Tibial artery (tissue), 4 donors: ENCODE measurements at regions not wholly inside any gene's neighbourhood (a gene's known extent, or its start where the extent isn't known, plus 50 kb on each side); places are given as distances from the start of the nearest gene placed in this dataset.

Source experiments
- DNase-seq, 2 donors: peaks; one replicate each; pipeline ENCODE4 v3.0.0-alpha.2; 2019
- H3K27ac ChIP-seq, 2 donors: fragments of 200-600 bp; sonication (generic) in 1 of 2; 1 replicate in 1 of 2; 2 replicates in 1 of 2; pipeline ENCODE4 v1.5.1; 2018 to 2019; ENCODE audit warnings: mild to moderate bottlenecking in 1 of 2
- H3K27me3 ChIP-seq, 2 donors: fragments of 200-600 bp; sonication (generic) in 1 of 2; one replicate each; pipeline versions ENCODE4 v1.5.1 to v1.6.0; 2016 to 2019
- H3K36me3 ChIP-seq, 3 donors: fragments of 200-600 bp; sonication (generic) in 2 of 3; one replicate each; pipeline ENCODE4 v1.5.1; 2016 to 2019; ENCODE audit warnings: mild to moderate bottlenecking in 2 of 3
- H3K4me1 ChIP-seq, 4 donors: fragments of 200-600 bp; sonication (generic) in 2 of 4; 1 replicate in 3 of 4; 2 replicates in 1 of 4; pipeline ENCODE4 v1.5.1; 2016 to 2019
- H3K4me3 ChIP-seq, 2 donors: fragments of 200-600 bp; sonication (generic) in 1 of 2; 1 replicate in 1 of 2; 2 replicates in 1 of 2; pipeline ENCODE4 v1.5.1; 2018 to 2019; ENCODE audit warnings: mild to moderate bottlenecking in 2 of 2
- H3K9me3 ChIP-seq, 3 donors: fragments of 200-600 bp; sonication (generic) in 1 of 3; one replicate each; pipeline ENCODE4 v1.5.1; 2016 to 2019
- intact Hi-C: fragments of 100-400 bp; cut with DNase I; formaldehyde crosslinking; loops from one replicate; pipeline ENCODE4 v1.15.0; 2023; ENCODE audit warnings: low total_unique reads
- TF ChIP-seq, protein P1 (sequence below), 2 experiments: fragments of 200-600 bp in 1 of 2; fragments of 450-650 bp in 1 of 2; IDR thresholded peaks; one replicate each; pipeline ENCODE4 v1.5.1; 2017 to 2019; ENCODE audit warnings: antibody characterized with exemption in 2 of 2, mild to moderate bottlenecking in 1 of 2, moderate library complexity in 1 of 2

DNA sequence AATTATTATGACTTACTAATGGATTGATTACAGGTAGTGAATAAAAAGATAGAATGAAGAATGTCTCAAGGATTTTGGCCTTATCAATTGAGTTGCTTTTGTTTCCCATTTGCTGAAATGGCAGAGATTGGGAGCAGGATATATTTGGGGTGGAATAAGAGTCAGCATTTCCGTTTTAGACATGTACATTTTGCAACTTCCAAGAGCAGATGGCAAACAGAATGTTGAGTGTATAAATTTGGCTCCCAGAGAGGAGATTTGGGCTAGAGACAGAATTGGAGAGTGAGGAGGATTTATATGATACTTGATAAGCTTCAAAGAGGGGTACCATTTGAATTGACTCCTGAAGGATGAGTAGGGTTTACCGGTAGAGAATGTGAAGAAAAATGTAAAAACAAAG lies 437.9 kb upstream of the PAPPA start:
- no peak for DNase-seq
- Histone ChIP-seq H3K4me3 (no peak overlapping the region), H3K9me3 (no peaks in the 10 kb centered on the region), H3K4me1 (peaks cover 0 to 12% (median 0%) of the 10 kb centered on the region in 4 donors), H3K27ac (no peak overlapping the region), H3K36me3 (no peaks in the 10 kb centered on the region), H3K27me3 (no peaks in the 10 kb centered on the region)
- TF ChIP-seq, protein P1, sequence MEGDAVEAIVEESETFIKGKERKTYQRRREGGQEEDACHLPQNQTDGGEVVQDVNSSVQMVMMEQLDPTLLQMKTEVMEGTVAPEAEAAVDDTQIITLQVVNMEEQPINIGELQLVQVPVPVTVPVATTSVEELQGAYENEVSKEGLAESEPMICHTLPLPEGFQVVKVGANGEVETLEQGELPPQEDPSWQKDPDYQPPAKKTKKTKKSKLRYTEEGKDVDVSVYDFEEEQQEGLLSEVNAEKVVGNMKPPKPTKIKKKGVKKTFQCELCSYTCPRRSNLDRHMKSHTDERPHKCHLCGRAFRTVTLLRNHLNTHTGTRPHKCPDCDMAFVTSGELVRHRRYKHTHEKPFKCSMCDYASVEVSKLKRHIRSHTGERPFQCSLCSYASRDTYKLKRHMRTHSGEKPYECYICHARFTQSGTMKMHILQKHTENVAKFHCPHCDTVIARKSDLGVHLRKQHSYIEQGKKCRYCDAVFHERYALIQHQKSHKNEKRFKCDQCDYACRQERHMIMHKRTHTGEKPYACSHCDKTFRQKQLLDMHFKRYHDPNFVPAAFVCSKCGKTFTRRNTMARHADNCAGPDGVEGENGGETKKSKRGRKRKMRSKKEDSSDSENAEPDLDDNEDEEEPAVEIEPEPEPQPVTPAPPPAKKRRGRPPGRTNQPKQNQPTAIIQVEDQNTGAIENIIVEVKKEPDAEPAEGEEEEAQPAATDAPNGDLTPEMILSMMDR (IDR thresholded peaks at IDR 0.05): no peak
- intact Hi-C loops: no loop called here

DNA sequence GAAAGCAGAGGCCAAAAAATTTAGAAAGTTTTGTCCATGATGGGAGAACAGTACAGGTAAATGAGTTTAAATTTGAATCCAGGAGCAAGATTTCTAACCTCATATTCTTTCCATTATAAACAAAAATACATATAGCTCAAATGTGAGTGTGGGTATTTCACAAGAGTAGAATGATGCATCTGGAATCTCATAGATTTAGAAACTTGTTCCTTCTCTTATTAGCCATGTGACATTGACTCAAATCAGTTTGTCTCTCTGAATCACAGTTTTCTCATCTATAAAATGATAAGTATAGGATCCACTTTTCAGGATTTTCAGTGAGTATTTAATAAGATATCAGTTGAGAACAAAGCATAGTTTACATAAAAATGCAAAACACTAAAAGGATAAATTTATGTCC lies 436.3 kb upstream of the PAPPA start:
- no peak for DNase-seq
- H3K27ac ChIP-seq: no peak overlapping the region
- TF ChIP-seq, protein P1 (IDR thresholded peaks at IDR 0.05): no peak
- no peak overlapping the region for H3K4me3 ChIP-seq
- no peaks in the 10 kb centered on the region for H3K36me3 ChIP-seq
- intact Hi-C loops: no loop called here
- no peaks in the 10 kb centered on the region for H3K9me3 ChIP-seq
- H3K27me3 ChIP-seq: no peaks in the 10 kb centered on the region
- H3K4me1 ChIP-seq: peaks cover 0 to 12% (median 0%) of the 10 kb centered on the region in 4 donors

DNA sequence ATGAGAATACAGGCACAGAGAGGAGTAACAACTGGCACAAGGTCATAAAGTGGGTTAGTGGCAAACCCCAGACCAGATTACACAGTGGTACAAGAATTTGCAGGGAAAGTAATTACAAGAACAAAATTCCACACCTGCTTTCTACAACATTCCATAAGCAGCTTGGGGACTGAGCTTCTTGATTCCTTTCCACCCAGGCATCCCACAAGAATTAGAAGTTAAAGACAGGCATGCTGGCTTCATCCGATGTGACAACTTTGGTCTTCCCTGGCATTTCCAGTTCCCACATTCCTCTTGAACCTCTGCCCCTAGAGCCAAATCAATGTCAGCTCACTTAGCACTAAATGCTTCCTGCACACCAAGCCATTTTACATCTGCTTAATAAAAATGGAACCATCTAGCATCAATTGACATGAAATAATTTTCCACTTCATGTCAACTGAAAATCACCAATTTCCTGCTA lies 435.8 kb upstream of the PAPPA start:
- intact Hi-C loops: no loop called here
- Histone ChIP-seq H3K4me1 (peaks cover 0 to 12% (median 0%) of the 10 kb centered on the region in 4 donors), H3K9me3 (no peaks in the 10 kb centered on the region)

GRCh38 chr9:115730396-115730795 lies 423.2 kb upstream of the PAPPA start:
- Histone ChIP-seq H3K9me3 (peaks cover 0 to 13% (median 0%) of the 10 kb centered on the region in 3 donors), H3K36me3 (no peaks in the 10 kb centered on the region), H3K4me1 (no peaks in the 10 kb centered on the region), H3K27me3 (no peaks in the 10 kb centered on the region), H3K4me3 (no peak overlapping the region), H3K27ac (no peak overlapping the region)
- TF ChIP-seq, protein P1 (IDR thresholded peaks at IDR 0.05): no peak
- intact Hi-C loops: no loop called here
- no peak for DNase-seq

More for the DNA sequence above, 435.8 kb upstream of the PAPPA start:
- Histone ChIP-seq H3K27ac (no peak overlapping the region), H3K36me3 (no peaks in the 10 kb centered on the region), H3K27me3 (no peaks in the 10 kb centered on the region), H3K4me3 (no peak overlapping the region)
- no peak for DNase-seq
- TF ChIP-seq, protein P1 (IDR thresholded peaks at IDR 0.05): no peak

- TF ChIP-seq, protein P1 (IDR thresholded peaks at IDR 0.05): no peak
- Histone ChIP-seq H3K9me3 (peaks cover 0 to 13% (median 0%) of the 10 kb centered on the region in 3 donors), H3K36me3 (no peaks in the 10 kb centered on the region), H3K4me3 (no peak overlapping the region), H3K4me1 (no peaks in the 10 kb centered on the region), H3K27me3 (no peaks in the 10 kb centered on the region), H3K27ac (no peak overlapping the region)
- no peak for DNase-seq
- intact Hi-C loops: no loop called here
These were observed 422.7 kb upstream of the PAPPA start for GRCh38 chr9:115730845-115731244.
